Amygdala (tissue), 56 donors: ENCODE measurements at regions not wholly inside any gene's neighbourhood (a gene's known extent, or its start where the extent isn't known, plus 50 kb on each side); places are given as distances from the start of the nearest gene placed in this dataset.

Experiments used
- DNase-seq, 56 donors: peaks; one replicate each; lab custom pipeline; 2025; lab: John Stamatoyannopoulos, UW

- no peak for DNase-seq
These were observed 186.3 kb downstream of the OGFRL1 start for GRCh38 chr6:71474942-71475341.

GRCh38 chr6:71476371-71476770 is 187.8 kb downstream of the OGFRL1 start:
- no peak for DNase-seq

- no peak for DNase-seq
These were observed 188.3 kb downstream of the OGFRL1 start for GRCh38 chr6:71476872-71477271.

- no peak for DNase-seq
These were observed 190.4 kb downstream of the OGFRL1 start for GRCh38 chr6:71478834-71479541.

- DNase-seq = no peak
These were observed 192.0 kb downstream of the OGFRL1 start for GRCh38 chr6:71480577-71480976.

DNA sequence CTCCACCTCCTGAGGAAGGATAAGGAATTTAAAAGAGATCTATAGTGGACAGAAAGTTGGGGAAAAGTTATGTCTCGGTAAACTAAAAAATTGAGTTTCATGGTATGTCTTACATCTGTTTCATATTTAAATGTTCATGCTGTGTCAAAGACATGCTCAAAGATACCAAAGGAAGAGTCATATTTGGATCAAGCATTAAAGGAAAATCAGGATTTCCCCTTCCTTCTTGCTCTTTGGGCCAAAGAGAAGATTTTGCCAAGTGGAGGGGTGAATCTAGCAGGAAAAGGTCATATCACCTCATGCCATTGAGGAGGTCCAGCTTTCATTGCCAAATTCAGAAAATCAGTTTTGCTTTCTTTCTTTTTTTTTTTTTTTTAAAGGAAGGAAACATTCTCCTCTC is 192.4 kb downstream of the OGFRL1 start:
- no peak for DNase-seq

- DNase-seq = no peak
These were observed 193.2 kb downstream of the OGFRL1 start for GRCh38 chr6:71481801-71482200.

GRCh38 chr6:71482742-71483141 is 194.1 kb downstream of the OGFRL1 start:
- no peak for DNase-seq

GRCh38 chr6:71486461-71486860 is 197.8 kb downstream of the OGFRL1 start:
- DNase-seq = no peak

- no peak for DNase-seq
These were observed 199.6 kb downstream of the OGFRL1 start for GRCh38 chr6:71488186-71488585.

DNA sequence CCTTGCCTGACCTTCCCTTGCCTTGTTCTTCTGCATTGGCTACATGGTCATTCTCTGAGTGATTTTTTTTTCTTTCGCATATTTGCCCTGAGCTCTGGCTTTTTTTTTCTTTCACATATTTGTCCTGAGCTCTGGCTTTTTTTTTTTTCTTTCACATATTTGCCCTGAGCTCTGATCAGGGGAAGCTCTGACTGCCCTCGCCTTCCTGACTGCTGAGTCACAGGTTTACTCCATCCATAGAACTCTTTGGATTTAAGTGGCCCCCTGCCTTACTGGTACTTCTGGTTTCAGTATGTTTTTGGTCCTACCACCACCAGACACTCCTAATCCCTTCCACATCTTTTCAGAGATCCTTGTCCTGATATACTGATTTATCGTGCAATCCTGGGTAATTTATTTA is 201.1 kb downstream of the OGFRL1 start:
- DNase-seq = no peak

- DNase-seq = no peak
These were observed 202.3 kb downstream of the OGFRL1 start for GRCh38 chr6:71490876-71491275.

DNA sequence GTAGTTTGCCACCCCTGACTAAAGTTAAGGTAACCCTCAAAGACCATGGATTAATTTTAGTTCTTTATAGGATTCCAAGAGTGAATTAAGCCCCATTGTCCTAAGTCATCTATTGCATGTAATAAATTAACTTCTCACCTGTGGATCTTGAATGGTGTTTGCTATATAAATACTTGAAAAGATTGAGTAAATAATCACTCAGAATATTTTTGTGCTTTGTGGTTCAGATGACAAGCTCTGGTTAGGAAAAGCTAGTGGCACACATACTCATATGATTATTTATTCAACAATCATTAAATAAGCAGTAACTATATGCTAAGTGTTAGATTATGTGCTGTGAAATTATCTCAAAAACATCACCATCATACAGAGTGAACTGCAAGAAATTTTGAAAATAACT is 203.2 kb downstream of the OGFRL1 start:
- DNase-seq = no peak

DNA sequence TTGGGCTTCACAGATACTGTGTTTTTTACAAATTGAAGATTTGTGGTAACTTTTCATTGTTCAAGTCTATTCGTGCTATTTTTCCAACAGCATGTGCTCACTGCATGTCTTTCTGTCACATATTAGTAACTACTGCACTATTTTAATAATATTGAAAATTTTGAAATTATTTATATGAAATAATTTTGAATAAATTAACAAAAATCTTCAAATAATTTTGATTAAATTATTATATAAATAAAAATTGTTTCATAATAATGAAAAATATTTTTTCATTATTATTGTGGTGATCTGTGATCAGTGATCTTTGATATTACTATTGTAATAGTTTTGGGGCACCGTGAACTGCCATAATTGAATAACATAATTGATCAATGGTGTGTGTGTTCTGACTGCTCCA is 204.1 kb downstream of the OGFRL1 start:
- DNase-seq = no peak

- no peak for DNase-seq
These were observed 207.6 kb downstream of the OGFRL1 start for GRCh38 chr6:71496018-71496721.

DNA sequence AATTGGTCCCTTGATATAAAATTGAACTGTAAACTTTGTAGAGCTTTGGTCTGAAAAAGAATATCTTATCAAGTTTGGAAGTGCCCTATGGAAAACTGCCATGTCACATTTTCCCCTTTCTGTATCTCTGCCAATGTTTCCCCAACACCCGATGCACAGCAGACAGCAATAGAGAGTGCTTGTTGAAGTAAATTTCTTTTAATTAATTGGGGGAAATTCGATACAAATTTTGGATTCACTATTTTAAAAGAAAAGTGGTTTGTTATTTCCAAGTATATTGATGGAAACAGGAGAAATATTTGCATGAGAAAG is 208.1 kb downstream of the OGFRL1 start:
- no peak for DNase-seq

DNA sequence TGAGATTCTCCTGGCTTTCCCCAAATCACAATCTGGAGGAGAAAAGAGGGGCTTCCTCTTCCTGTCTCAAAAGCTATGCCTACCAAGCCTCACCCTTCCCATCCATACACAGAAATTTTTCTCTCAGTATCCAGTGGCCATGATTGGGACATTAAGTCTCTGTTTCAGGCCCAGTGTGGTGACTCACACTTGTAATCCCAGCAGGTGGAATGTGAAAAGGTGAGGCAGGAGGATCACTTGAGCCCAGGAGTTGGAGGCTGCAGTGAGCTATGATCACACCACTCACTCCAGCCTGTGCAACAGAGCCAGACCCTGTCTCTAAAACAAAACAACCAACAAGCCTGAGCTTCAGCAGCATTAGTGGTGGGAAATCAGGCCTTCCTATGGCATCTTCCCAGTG is 210.0 kb downstream of the OGFRL1 start:
- DNase-seq = no peak

DNA sequence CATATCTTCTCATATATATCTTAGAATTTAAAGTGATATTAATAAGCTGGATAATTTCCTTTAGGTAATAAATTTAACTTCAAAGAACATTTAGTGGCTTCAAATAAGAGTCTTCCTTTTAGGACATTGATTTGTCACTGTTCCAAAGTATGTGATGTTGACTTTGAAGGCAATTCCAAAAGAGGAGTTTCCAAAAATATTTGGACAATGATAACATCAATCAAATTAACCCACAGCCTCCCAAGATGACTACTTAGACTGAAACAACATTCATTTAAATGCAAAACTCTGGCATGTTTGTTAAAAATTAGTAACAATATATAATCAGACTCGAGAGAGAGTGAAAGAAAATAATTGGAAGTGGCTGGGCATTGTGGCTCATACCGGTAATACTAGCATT is 211.1 kb downstream of the OGFRL1 start:
- DNase-seq = no peak

- no peak for DNase-seq
These were observed 213.6 kb downstream of the OGFRL1 start for GRCh38 chr6:71502168-71502567.

GRCh38 chr6:71502956-71503355 is 214.3 kb downstream of the OGFRL1 start:
- no peak for DNase-seq

- no peak for DNase-seq
These were observed 218.6 kb downstream of the OGFRL1 start for GRCh38 chr6:71507183-71507582.

GRCh38 chr6:71509191-71510005 is 220.8 kb downstream of the OGFRL1 start:
- DNase-seq = no peak
